HG03558 (cell line): ENCODE measurements at regions not wholly inside any gene's neighbourhood (a gene's known extent, or its start where the extent isn't known, plus 50 kb on each side); places are given as distances from the start of the nearest gene placed in this dataset.

Experiments used
- ATAC-seq: cut with Tn5 transposase; IDR thresholded peaks from one replicate; pipeline ENCODE4 v1.9.1; 2021; ENCODE audit warnings: moderate number of reproducible peaks; ENCODE audit not compliant: unreplicated experiment; ENCODE audit errors: extremely low read depth

- no peak for ATAC-seq
Measured at GRCh38 chr1:25106976-25107642, 125.2 kb downstream of the SYF2 start.

- ATAC-seq, result no peak
Measured at GRCh38 chr1:25106352-25106751, 126.0 kb downstream of the SYF2 start.

- no peak for ATAC-seq
Measured at GRCh38 chr1:25105836-25106235, 126.5 kb downstream of the SYF2 start.

GRCh38 chr1:25104932-25105561 is 127.3 kb downstream of the SYF2 start:
- ATAC-seq, result no peak

GRCh38 chr1:25103164-25103795 is 129.0 kb downstream of the SYF2 start:
- ATAC-seq, result no peak

GRCh38 chr1:25100151-25100833 is 132.0 kb downstream of the SYF2 start:
- ATAC-seq, result no peak

- ATAC-seq, result no peak
Measured at GRCh38 chr1:25099343-25099951, 132.9 kb downstream of the SYF2 start.

- ATAC-seq, result no peak
Measured at GRCh38 chr1:25098717-25099116, 133.6 kb downstream of the SYF2 start.

GRCh38 chr1:25096307-25097150 is 135.8 kb downstream of the SYF2 start:
- ATAC-seq, result no peak

GRCh38 chr1:25095635-25096200 is 136.6 kb downstream of the SYF2 start:
- ATAC-seq, result no peak

- no peak for ATAC-seq
Measured at GRCh38 chr1:25094995-25095394, 137.3 kb downstream of the SYF2 start.

GRCh38 chr1:25094229-25094628 is 138.1 kb downstream of the SYF2 start:
- ATAC-seq, result no peak

- no peak for ATAC-seq
Measured at GRCh38 chr1:25091658-25092057, 140.6 kb downstream of the SYF2 start.

GRCh38 chr1:25090707-25091422 is 141.4 kb downstream of the SYF2 start:
- no peak for ATAC-seq

- ATAC-seq, result no peak
Measured at GRCh38 chr1:25089772-25090171, 142.5 kb downstream of the SYF2 start.

GRCh38 chr1:25088946-25089345 is 143.4 kb downstream of the SYF2 start:
- ATAC-seq, result no peak

- ATAC-seq, result no peak
Measured at GRCh38 chr1:25088180-25088701, 144.1 kb downstream of the SYF2 start.

- no peak for ATAC-seq
Measured at GRCh38 chr1:25086518-25087079, 145.7 kb downstream of the SYF2 start.
